ENCODE measurements at regions not wholly inside any gene's neighbourhood (a gene's known extent, or its start where the extent isn't known, plus 50 kb on each side); places are given as distances from the start of the nearest gene placed in this dataset.
"Not testable (repeated sequence)": the region's sequence is repeated elsewhere in the genome, so short reads cannot be mapped to it uniquely, and the experiment has no call there.

- no peak overlapping the region for H3K4me3 ChIP-seq (ENCODE audit: control insufficient read depth, low read depth, low read length)
- DNase-seq (ENCODE audit: low read depth): no peak
- no peak for TF ChIP-seq CTCF (IDR thresholded peaks at IDR 0.05; ENCODE audit: control insufficient read depth, insufficient read depth, low read depth, low read length, missing control alignments)
These were observed 225.2 kb upstream of the SETMAR start for GRCh38 chr3:4077950-4078349.

- no peak overlapping the region for H3K4me3 ChIP-seq (ENCODE audit: control insufficient read depth, low read depth, low read length)
- DNase-seq (ENCODE audit: low read depth): no peak
- no peak for TF ChIP-seq CTCF (IDR thresholded peaks at IDR 0.05; ENCODE audit: control insufficient read depth, insufficient read depth, low read depth, low read length, missing control alignments)
These were observed 224.3 kb upstream of the SETMAR start for GRCh38 chr3:4078903-4079302.

- DNase-seq (ENCODE audit: low read depth): no peak
- no peak for TF ChIP-seq CTCF (IDR thresholded peaks at IDR 0.05; ENCODE audit: control insufficient read depth, insufficient read depth, low read depth, low read length, missing control alignments)
- H3K4me3 ChIP-seq (ENCODE audit: control insufficient read depth, low read depth, low read length): no peak overlapping the region
These were observed 223.6 kb upstream of the SETMAR start for GRCh38 chr3:4079339-4080195.

GRCh38 chr3:4083225-4084015, 219.7 kb upstream of the SETMAR start:
- DNase-seq (ENCODE audit: low read depth): no peak
- no peak overlapping the region for H3K4me3 ChIP-seq (ENCODE audit: control insufficient read depth, low read depth, low read length)
- TF ChIP-seq CTCF (IDR thresholded peaks at IDR 0.05; ENCODE audit: control insufficient read depth, insufficient read depth, low read depth, low read length, missing control alignments): no peak

- TF ChIP-seq CTCF (IDR thresholded peaks at IDR 0.05; ENCODE audit: control insufficient read depth, insufficient read depth, low read depth, low read length, missing control alignments): no peak
- no peak for DNase-seq (ENCODE audit: low read depth)
- H3K4me3 ChIP-seq (ENCODE audit: control insufficient read depth, low read depth, low read length): no peak overlapping the region
These were observed 218.9 kb upstream of the SETMAR start for GRCh38 chr3:4084271-4084670.

- DNase-seq (ENCODE audit: low read depth): not testable (repeated sequence)
These were observed 216.5 kb upstream of the SETMAR start for GRCh38 chr3:4086662-4087061.

GRCh38 chr3:4091786-4092185, 211.4 kb upstream of the SETMAR start:
- DNase-seq (ENCODE audit: low read depth): no peak
- H3K4me3 ChIP-seq (ENCODE audit: control insufficient read depth, low read depth, low read length): no peak overlapping the region
- TF ChIP-seq CTCF (IDR thresholded peaks at IDR 0.05; ENCODE audit: control insufficient read depth, insufficient read depth, low read depth, low read length, missing control alignments): no peak

More at GRCh38 chr3:4086662-4087061, 216.5 kb upstream of the SETMAR start:
- H3K4me3 ChIP-seq (ENCODE audit: control insufficient read depth, low read depth, low read length): not testable (repeated sequence)

Data from AG09309 (cell line).